Calu3 (cell line): ENCODE measurements at regions not wholly inside any gene's neighbourhood (a gene's known extent, or its start where the extent isn't known, plus 50 kb on each side); places are given as distances from the start of the nearest gene placed in this dataset.

Experiments used
- BruUV-seq: library from RNA; stranded (reverse); fragments of 400-500 nt; replicated peaks from 2 replicates; lab custom pipeline; 2021; lab: Mats Ljungman, UMichigan
- CTCF ChIA-PET: fragments of 300-600 bp; sonication (Branson Sonifier 250); formaldehyde crosslinking; loops from one replicate; lab custom pipeline; 2022; ENCODE audit warnings: antibody characterized with exemption; lab: Charles Lee
- DNase-seq: peaks from one replicate; pipeline ENCODE4 v3.0.0; 2022
- H3K27ac Mint-ChIP-seq: one replicate; pipeline ENCODE4 v1.8.0; 2022; ENCODE audit warnings: mixed read lengths; ENCODE audit not compliant: unreplicated experiment
- H3K27me3 Mint-ChIP-seq: one replicate; pipeline ENCODE4 v1.8.0; 2022; ENCODE audit warnings: mixed read lengths; ENCODE audit not compliant: unreplicated experiment
- H3K36me3 Mint-ChIP-seq: one replicate; pipeline ENCODE4 v1.8.0; 2022; ENCODE audit warnings: mild to moderate bottlenecking, moderate library complexity, mixed read lengths; ENCODE audit not compliant: insufficient read depth, unreplicated experiment
- H3K4me1 Mint-ChIP-seq: one replicate; pipeline ENCODE4 v1.8.0; 2022; ENCODE audit warnings: mild to moderate bottlenecking, low read depth, mixed read lengths; ENCODE audit not compliant: unreplicated experiment
- H3K4me3 Mint-ChIP-seq: one replicate; pipeline ENCODE4 v1.8.0; 2022; ENCODE audit warnings: mild to moderate bottlenecking, low read depth, moderate library complexity, mixed read lengths; ENCODE audit not compliant: unreplicated experiment
- H3K9me3 Mint-ChIP-seq: one replicate; pipeline ENCODE4 v1.8.0; 2022; ENCODE audit warnings: low read depth, mixed read lengths; ENCODE audit not compliant: unreplicated experiment
- intact Hi-C: fragments of 100-400 bp; cut with micrococcal nuclease; formaldehyde crosslinking; loops from one replicate; pipeline ENCODE4 v1.10.0; 2022; ENCODE audit not compliant: unreplicated experiment
- TF ChIP-seq, protein P1 (sequence below): fragments of 200-600 bp; IDR thresholded peaks from one replicate; pipeline ENCODE4 v1.8.0; 2022; ENCODE audit warnings: antibody characterized with exemption; ENCODE audit not compliant: unreplicated experiment

DNA sequence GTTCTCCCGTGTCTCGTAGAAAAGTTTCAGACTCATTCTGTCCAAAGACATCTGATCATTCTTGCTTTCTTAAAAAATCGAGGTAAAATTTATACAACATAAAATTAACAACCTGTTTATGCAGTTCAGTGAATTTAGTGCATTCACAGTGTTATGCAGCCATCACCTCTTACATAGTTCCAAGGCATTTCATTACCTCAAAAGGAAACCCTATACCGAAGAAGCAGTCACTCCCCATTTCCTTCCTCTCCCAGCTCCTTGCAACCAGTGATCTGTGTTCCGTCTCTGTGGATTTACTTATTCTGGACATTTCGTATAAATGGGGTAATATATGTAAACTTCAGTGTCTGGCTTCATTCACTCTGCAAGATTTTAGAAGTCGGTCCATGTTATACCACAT lies 103.5 kb upstream of the HS3ST3A1 start:
- BruUV-seq = no TSS peak
- H3K4me3 Mint-ChIP-seq = no peak overlapping the region
- DNase-seq = no peak
- H3K9me3 Mint-ChIP-seq = peaks cover 6% of the 10 kb centered on the region
- intact Hi-C loops = no loop called here
- CTCF ChIA-PET = no interaction called here
- H3K4me1 Mint-ChIP-seq = no peaks in the 10 kb centered on the region
- H3K27ac Mint-ChIP-seq = no peak overlapping the region
- H3K36me3 Mint-ChIP-seq = no peaks in the 10 kb centered on the region
- TF ChIP-seq, protein P1, sequence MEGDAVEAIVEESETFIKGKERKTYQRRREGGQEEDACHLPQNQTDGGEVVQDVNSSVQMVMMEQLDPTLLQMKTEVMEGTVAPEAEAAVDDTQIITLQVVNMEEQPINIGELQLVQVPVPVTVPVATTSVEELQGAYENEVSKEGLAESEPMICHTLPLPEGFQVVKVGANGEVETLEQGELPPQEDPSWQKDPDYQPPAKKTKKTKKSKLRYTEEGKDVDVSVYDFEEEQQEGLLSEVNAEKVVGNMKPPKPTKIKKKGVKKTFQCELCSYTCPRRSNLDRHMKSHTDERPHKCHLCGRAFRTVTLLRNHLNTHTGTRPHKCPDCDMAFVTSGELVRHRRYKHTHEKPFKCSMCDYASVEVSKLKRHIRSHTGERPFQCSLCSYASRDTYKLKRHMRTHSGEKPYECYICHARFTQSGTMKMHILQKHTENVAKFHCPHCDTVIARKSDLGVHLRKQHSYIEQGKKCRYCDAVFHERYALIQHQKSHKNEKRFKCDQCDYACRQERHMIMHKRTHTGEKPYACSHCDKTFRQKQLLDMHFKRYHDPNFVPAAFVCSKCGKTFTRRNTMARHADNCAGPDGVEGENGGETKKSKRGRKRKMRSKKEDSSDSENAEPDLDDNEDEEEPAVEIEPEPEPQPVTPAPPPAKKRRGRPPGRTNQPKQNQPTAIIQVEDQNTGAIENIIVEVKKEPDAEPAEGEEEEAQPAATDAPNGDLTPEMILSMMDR = no peak
- no peaks in the 10 kb centered on the region for H3K27me3 Mint-ChIP-seq

DNA sequence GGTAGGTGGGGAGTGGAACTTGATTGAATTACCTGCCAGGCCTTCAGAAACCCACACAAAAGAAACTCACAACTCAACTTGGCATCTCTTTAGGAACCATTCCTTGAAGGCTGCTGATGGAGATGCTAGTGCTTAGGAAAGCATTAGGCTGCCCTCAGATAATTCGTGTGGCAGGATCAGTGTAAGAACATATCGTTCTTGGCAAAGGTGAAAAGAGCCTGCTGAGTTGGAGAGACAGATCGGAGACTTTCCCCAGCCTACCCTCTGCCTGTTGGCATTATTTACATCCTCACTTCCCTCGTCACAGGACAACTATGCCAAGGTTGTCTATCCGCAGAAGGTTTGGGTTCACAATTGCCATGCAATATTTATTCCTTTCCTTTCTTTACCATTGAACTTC lies 120.0 kb upstream of the HS3ST3A1 start:
- no peaks in the 10 kb centered on the region for H3K4me1 Mint-ChIP-seq
- TF ChIP-seq, protein P1 = no peak
- no peaks in the 10 kb centered on the region for H3K36me3 Mint-ChIP-seq
- BruUV-seq = no TSS peak
- CTCF ChIA-PET = no interaction called here
- DNase-seq = no peak
- no peaks in the 10 kb centered on the region for H3K27me3 Mint-ChIP-seq
- H3K27ac Mint-ChIP-seq = no peak overlapping the region
- intact Hi-C loops = no loop called here
- H3K4me3 Mint-ChIP-seq = no peak overlapping the region
- peaks cover 10% of the 10 kb centered on the region for H3K9me3 Mint-ChIP-seq

DNA sequence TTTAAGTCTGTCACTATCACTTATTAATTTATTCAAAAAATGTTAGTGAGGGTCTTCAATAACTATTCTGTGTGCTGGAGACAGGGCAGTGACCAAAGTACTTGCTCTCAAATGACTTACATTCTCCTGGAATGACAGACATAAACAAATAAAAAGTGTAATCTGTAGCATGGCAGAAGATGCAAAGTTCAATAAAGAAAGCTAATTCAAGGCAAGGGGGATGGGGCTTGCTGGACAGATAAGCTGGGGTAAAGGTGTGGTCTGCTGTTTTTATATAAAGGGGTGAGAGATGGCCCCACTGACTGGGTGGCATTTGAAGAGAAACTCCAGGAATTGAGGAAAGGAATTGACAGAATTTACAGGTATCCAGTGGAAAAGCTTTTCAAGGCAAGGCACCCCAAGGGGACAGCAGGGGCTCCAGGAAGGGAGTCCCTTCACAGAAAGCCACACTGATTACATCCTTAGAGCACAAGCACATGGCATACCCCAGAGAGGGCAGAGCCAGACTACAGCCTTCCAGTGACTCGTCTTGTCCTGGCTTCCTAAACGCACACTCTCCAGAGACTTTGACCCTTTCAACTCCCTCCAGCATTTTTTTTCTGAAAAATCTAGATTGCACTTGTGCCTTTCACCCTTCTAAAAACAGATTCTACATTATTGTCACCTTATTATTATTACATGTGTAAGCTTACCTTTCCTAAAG lies 123.7 kb upstream of the HS3ST3A1 start:
- TF ChIP-seq, protein P1 = no peak
- intact Hi-C loops = no loop called here
- Mint-ChIP-seq H3K27me3 (no peaks in the 10 kb centered on the region), H3K9me3 (peaks cover 9% of the 10 kb centered on the region), H3K27ac (no peak overlapping the region), H3K4me3 (no peak overlapping the region), H3K4me1 (no peaks in the 10 kb centered on the region), H3K36me3 (no peaks in the 10 kb centered on the region)
- BruUV-seq = no TSS peak
- CTCF ChIA-PET = no interaction called here
- no peak for DNase-seq

DNA sequence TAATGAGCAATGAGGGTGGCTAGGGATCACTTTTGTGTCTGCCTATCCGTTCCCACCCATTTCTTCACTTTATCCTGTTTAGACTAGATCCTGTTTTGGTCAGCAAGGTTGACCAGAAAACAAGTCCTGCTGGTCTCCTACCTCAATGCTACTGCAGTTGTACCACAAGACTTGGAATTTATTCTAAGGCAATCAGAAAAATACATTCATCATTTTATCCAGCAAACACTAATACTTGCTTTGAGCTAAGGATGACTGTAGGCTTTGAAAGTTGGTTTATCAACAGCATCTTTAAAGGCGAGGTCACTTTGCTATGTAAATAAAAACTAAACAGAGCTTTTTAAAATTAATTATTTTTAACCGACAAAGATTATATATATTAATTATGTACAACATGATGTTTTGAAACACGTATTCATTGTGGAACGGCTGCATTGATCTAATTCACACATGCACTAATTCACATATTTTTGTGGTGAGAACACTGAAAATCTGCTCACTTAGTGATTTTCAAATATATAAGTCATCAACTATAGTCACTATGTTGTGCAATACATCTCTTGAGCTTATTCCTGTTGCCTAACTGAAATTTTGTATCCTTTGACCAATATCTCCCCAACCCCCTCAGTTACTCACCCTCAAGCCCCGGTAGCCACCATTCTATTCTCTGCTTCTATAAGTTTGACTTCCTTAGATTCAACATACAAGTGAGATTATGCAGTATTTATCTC lies 125.9 kb upstream of the HS3ST3A1 start:
- no peak for DNase-seq
- TF ChIP-seq, protein P1 = no peak
- intact Hi-C loops = no loop called here
- Mint-ChIP-seq H3K9me3 (peaks cover 9% of the 10 kb centered on the region), H3K36me3 (no peaks in the 10 kb centered on the region), H3K4me3 (no peak overlapping the region), H3K4me1 (no peaks in the 10 kb centered on the region), H3K27me3 (no peaks in the 10 kb centered on the region), H3K27ac (no peak overlapping the region)
- CTCF ChIA-PET = no interaction called here
- BruUV-seq = no TSS peak
